H9 (cell line): ENCODE measurements at regions not wholly inside any gene's neighbourhood (a gene's known extent, or its start where the extent isn't known, plus 50 kb on each side); places are given as distances from the start of the nearest gene placed in this dataset.

Source experiments
- DNase-seq: peaks from one replicate; pipeline ENCODE4 v3.0.0-alpha.2; 2017
- H2AFZ ChIP-seq: one replicate; pipeline ENCODE4 v1.6.1; 2013; ENCODE audit warnings: mild to moderate bottlenecking, low read length, control low read depth, moderate library complexity
- H2AK5ac ChIP-seq: 2 replicates; pipeline ENCODE4 v1.6.1; 2013; ENCODE audit warnings: low read length, control low read depth, mixed read lengths; ENCODE audit not compliant: insufficient read length
- H2BK120ac ChIP-seq: one replicate; pipeline ENCODE4 v1.6.1; 2013; ENCODE audit warnings: low read depth, mild to moderate bottlenecking, low read length, control low read depth, inconsistent platforms; ENCODE audit not compliant: poor library complexity, severe bottlenecking
- H2BK12ac ChIP-seq: 2 replicates; pipeline ENCODE4 v1.6.1; 2013; ENCODE audit warnings: low read length, control low read depth, mixed read lengths, low read depth; ENCODE audit not compliant: insufficient read length
- H2BK15ac ChIP-seq: 2 replicates; pipeline ENCODE4 v1.6.1; 2013; ENCODE audit warnings: low read depth, low read length, control low read depth
- H2BK20ac ChIP-seq: one replicate; pipeline ENCODE4 v1.6.1; 2013; ENCODE audit warnings: low read depth, mild to moderate bottlenecking, low read length, control low read depth, inconsistent platforms; ENCODE audit not compliant: poor library complexity, severe bottlenecking
- H2BK5ac ChIP-seq: 2 replicates; pipeline ENCODE4 v1.6.1; 2013; ENCODE audit warnings: low read length, control low read depth, mixed read lengths; ENCODE audit not compliant: insufficient read length
- H3K14ac ChIP-seq: 2 replicates; pipeline ENCODE4 v1.6.1; 2013; ENCODE audit warnings: low read length, control low read depth; ENCODE audit not compliant: insufficient read depth
- H3K18ac ChIP-seq: 2 replicates; pipeline ENCODE4 v1.6.1; 2013; ENCODE audit warnings: low read depth, mild to moderate bottlenecking, mixed read lengths, low read length, control low read depth; ENCODE audit not compliant: insufficient read length
- H3K23ac ChIP-seq: 2 replicates; pipeline ENCODE4 v1.6.1; 2013; ENCODE audit warnings: low read length, control low read depth, mixed read lengths, low read depth; ENCODE audit not compliant: insufficient read length
- H3K23me2 ChIP-seq: 2 replicates; pipeline ENCODE4 v1.6.1; 2013; ENCODE audit warnings: low read depth, mild to moderate bottlenecking, mixed read lengths, low read length, control low read depth; ENCODE audit not compliant: insufficient read length, poor library complexity, severe bottlenecking
- H3K27ac ChIP-seq: 2 replicates; pipeline ENCODE4 v1.5.1; 2013; ENCODE audit warnings: low read length, control low read depth, mixed read lengths, low read depth; ENCODE audit not compliant: insufficient read length
- H3K27me3 ChIP-seq: 2 replicates; pipeline ENCODE4 v1.6.1; 2013; ENCODE audit warnings: low read length, control low read depth, inconsistent platforms; ENCODE audit not compliant: insufficient read depth
- H3K4ac ChIP-seq: 2 replicates; pipeline ENCODE4 v1.6.1; 2013; ENCODE audit warnings: low read depth, mild to moderate bottlenecking, control low read depth, inconsistent platforms, low read length, moderate library complexity
- H3K4me1 ChIP-seq: 2 replicates; pipeline ENCODE4 v1.6.1; 2013; ENCODE audit warnings: low read length, control low read depth, inconsistent platforms; ENCODE audit not compliant: insufficient read depth
- H3K4me2 ChIP-seq: 2 replicates; pipeline ENCODE4 v1.6.1; 2013; ENCODE audit warnings: low read length, control low read depth, mixed read lengths; ENCODE audit not compliant: insufficient read length, insufficient read depth
- H3K56ac ChIP-seq: 2 replicates; pipeline ENCODE4 v1.6.1; 2013; ENCODE audit warnings: low read depth, mild to moderate bottlenecking, mixed read lengths, low read length, control low read depth; ENCODE audit not compliant: insufficient read length
- H3K79me1 ChIP-seq: 2 replicates; pipeline ENCODE4 v1.6.1; 2013; ENCODE audit warnings: low read depth, mild to moderate bottlenecking, moderate library complexity, low read length, control low read depth, inconsistent platforms; ENCODE audit not compliant: insufficient read depth, poor library complexity, severe bottlenecking
- H3K79me2 ChIP-seq: 2 replicates; pipeline ENCODE4 v1.6.1; 2013; ENCODE audit warnings: low read length, control low read depth, inconsistent platforms; ENCODE audit not compliant: insufficient read depth
- H3K9ac ChIP-seq: 2 replicates; pipeline ENCODE4 v1.6.1; 2013; ENCODE audit warnings: low read length, control low read depth, mixed read lengths; ENCODE audit not compliant: insufficient read length; ENCODE audit errors: extremely low read depth
- H3K9me3 ChIP-seq: one replicate; pipeline ENCODE4 v1.6.1; 2013; ENCODE audit warnings: low read depth, low read length, inconsistent platforms; ENCODE audit not compliant: control insufficient read depth
- H3T11ph ChIP-seq: one replicate; pipeline ENCODE4 v1.6.1; 2013; ENCODE audit warnings: mild to moderate bottlenecking, low read length, control low read depth, inconsistent platforms
- H4K20me1 ChIP-seq: one replicate; pipeline ENCODE4 v1.6.1; 2013; ENCODE audit not compliant: control insufficient read depth, insufficient read length, insufficient read depth
- H4K5ac ChIP-seq: 2 replicates; pipeline ENCODE4 v1.6.1; 2013; ENCODE audit warnings: low read depth, mild to moderate bottlenecking, mixed read lengths, low read length, control low read depth; ENCODE audit not compliant: insufficient read length
- H4K8ac ChIP-seq: replicated peaks from 2 replicates; pipeline ENCODE4 v1.6.1; 2013; ENCODE audit warnings: low read length, control low read depth, mixed read lengths, low read depth; ENCODE audit not compliant: insufficient read length
- H4K91ac ChIP-seq: 2 replicates; pipeline ENCODE4 v1.6.1; 2013; ENCODE audit warnings: low read depth, mild to moderate bottlenecking, moderate library complexity, mixed read lengths, low read length, control low read depth; ENCODE audit not compliant: insufficient read length
- H3K27ac Mint-ChIP-seq, 3 experiments: 2 replicates in 2 of 3; 3 replicates in 1 of 3; pipeline ENCODE4 v1.8.0; 2020 to 2021; ENCODE audit warnings: mixed read lengths in 3 of 3, mild to moderate bottlenecking in 1 of 3, moderate library complexity in 1 of 3
- H3K27me3 Mint-ChIP-seq: 2 replicates; pipeline ENCODE4 v1.8.0; 2021; ENCODE audit warnings: low read depth, mild to moderate bottlenecking, moderate library complexity, mixed read lengths
- H3K36me3 Mint-ChIP-seq, 3 experiments: 2 replicates in 2 of 3; 3 replicates in 1 of 3; pipeline ENCODE4 v1.8.0; 2020 to 2021; ENCODE audit warnings: low read depth in 3 of 3, mixed read lengths in 3 of 3; ENCODE audit not compliant: insufficient read depth in 1 of 3
- H3K4me1 Mint-ChIP-seq, 2 experiments: 2 replicates each; pipeline ENCODE4 v1.8.0; 2020; ENCODE audit warnings: mixed read lengths in 2 of 2
- H3K4me3 Mint-ChIP-seq, 2 experiments: 2 replicates in 1 of 2; 3 replicates in 1 of 2; pipeline ENCODE4 v1.8.0; 2020 to 2021; ENCODE audit warnings: mild to moderate bottlenecking in 2 of 2, mixed read lengths in 2 of 2, moderate library complexity in 1 of 2
- H3K9me3 Mint-ChIP-seq, 2 experiments: 2 replicates in 1 of 2; 3 replicates in 1 of 2; pipeline ENCODE4 v1.8.0; 2020; ENCODE audit warnings: mild to moderate bottlenecking in 2 of 2, mixed read lengths in 2 of 2, moderate library complexity in 1 of 2
- CTCF ChIP-seq: fragments of 200-600 bp; sonication (generic); conservative IDR thresholded peaks from 3 replicates; pipeline ENCODE4 v1.8.0; 2021; ENCODE audit warnings: antibody characterized with exemption, mild to moderate bottlenecking

DNA sequence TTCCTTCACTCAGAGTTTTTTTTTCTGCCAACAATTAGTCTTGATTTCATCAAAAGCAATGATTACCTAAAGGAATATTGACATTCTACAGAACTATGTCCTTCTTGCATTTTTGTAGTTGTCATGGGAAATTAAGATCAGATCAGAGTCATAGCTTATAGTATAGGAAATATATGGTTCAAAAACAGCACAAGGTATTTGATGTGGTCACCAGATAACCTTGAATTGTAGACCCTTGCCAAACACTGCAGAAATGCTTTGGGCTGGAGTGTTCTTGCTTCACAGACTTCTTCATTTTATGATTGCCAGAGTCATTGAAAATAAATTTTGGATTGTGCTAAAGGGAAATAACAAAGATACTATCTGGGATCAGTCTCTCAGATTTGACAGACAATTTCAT lies 103.7 kb downstream of the AKAP11 start:
- Histone ChIP-seq H3K18ac (no peak overlapping the region), H4K20me1 (no peaks in the 10 kb centered on the region), H3K4ac (no peak overlapping the region), H3T11ph (no peak overlapping the region), H3K56ac (no peak overlapping the region), H4K5ac (no peak overlapping the region), H3K27me3 (no peaks in the 10 kb centered on the region; the same call in 1 of the 2 replicates), H3K4me1 (no peaks in the 10 kb centered on the region), H3K79me2 (no peaks in the 10 kb centered on the region), H2AFZ (no peak overlapping the region), H2BK120ac (no peak overlapping the region), H3K9ac (no peak overlapping the region), H2BK12ac (no peak overlapping the region), H3K23me2 (no peaks in the 10 kb centered on the region), H4K8ac (no peak overlapping the region), H4K91ac (no peak overlapping the region), H2BK5ac (no peak overlapping the region), H3K23ac (no peak overlapping the region), H2AK5ac (no peak overlapping the region), H3K4me2 (no peak overlapping the region), H2BK20ac (no peak overlapping the region), H3K27ac (no peak overlapping the region), H3K9me3 (no peaks in the 10 kb centered on the region), H2BK15ac (no peak overlapping the region), H3K14ac (no peak overlapping the region), H3K79me1 (no peaks in the 10 kb centered on the region)
- Mint-ChIP-seq H3K27ac (no peak overlapping the region), H3K4me1 (no peaks in the 10 kb centered on the region), H3K9me3 (peaks cover 0 to 4% of the 10 kb centered on the region in 2 experiments; a peak in 1 of 5 replicates), H3K27me3 (no peaks in the 10 kb centered on the region), H3K36me3 (peaks cover 0 to 4% (median 0%) of the 10 kb centered on the region in 3 experiments; a peak in 2 of 7 replicates), H3K4me3 (no peak overlapping the region)
- DNase-seq = no peak
- no peak for TF ChIP-seq CTCF
